Keratinocyte (primary cell): ENCODE measurements at regions not wholly inside any gene's neighbourhood (a gene's known extent, or its start where the extent isn't known, plus 50 kb on each side); places are given as distances from the start of the nearest gene placed in this dataset.

Experiments used
- DNase-seq: peaks from one replicate; pipeline ENCODE4 v3.0.0-alpha.2; 2011; ENCODE audit warnings: low read depth, missing footprints, low spot score
- FAIRE-seq: peaks from 2 replicates; lab custom pipeline; 2011; peaks lifted over from hg19 to GRCh38; lab: Jason Lieb, UNC
- H2AFZ ChIP-seq: 2 replicates; pipeline ENCODE4 v1.6.0; 2012; ENCODE audit warnings: low read length, control low read depth, inconsistent platforms; ENCODE audit not compliant: control insufficient read depth
- H3K27ac ChIP-seq: 2 replicates; pipeline ENCODE4 v1.5.1; 2011; ENCODE audit warnings: low read length; ENCODE audit not compliant: control insufficient read depth, insufficient read depth
- H3K27me3 ChIP-seq: 3 replicates; pipeline ENCODE4 v1.6.0; 2011; ENCODE audit warnings: low read length; ENCODE audit not compliant: control insufficient read depth, insufficient read depth; ENCODE audit errors: extremely low read depth
- H3K36me3 ChIP-seq, 2 experiments: 2 replicates in 1 of 2; 3 replicates in 1 of 2; pipeline ENCODE4 v1.5.1; 2011; ENCODE audit warnings: low read length in 2 of 2, mild to moderate bottlenecking in 1 of 2; ENCODE audit not compliant: control insufficient read depth in 2 of 2, insufficient read depth in 2 of 2; ENCODE audit errors: extremely low read depth in 1 of 2
- H3K4me1 ChIP-seq: 3 replicates; pipeline ENCODE4 v1.5.1; 2011; ENCODE audit warnings: low read length; ENCODE audit not compliant: control insufficient read depth, insufficient read depth; ENCODE audit errors: extremely low read depth
- H3K4me2 ChIP-seq: 3 replicates; pipeline ENCODE4 v1.6.0; 2011; ENCODE audit warnings: low read depth, low read length; ENCODE audit not compliant: control insufficient read depth, insufficient read depth; ENCODE audit errors: extremely low read depth
- H3K4me3 ChIP-seq, 3 experiments: fragments of 200-600 bp in 1 of 3; sonication (generic) in 1 of 3; 2 replicates in 2 of 3; 3 replicates in 1 of 3; pipeline ENCODE4 v1.5.1; 2011 to 2016; ENCODE audit warnings: low read length in 3 of 3, mild to moderate bottlenecking in 3 of 3, control low read depth in 2 of 3, inconsistent platforms in 1 of 3, low read depth in 1 of 3, mixed read lengths in 1 of 3, mixed run types in 1 of 3, moderate library complexity in 1 of 3; ENCODE audit not compliant: control insufficient read depth in 2 of 3, insufficient read depth in 2 of 3; ENCODE audit errors: extremely low read depth in 1 of 3
- H3K79me2 ChIP-seq: 2 replicates; pipeline ENCODE4 v1.6.0; 2012; ENCODE audit warnings: low read length; ENCODE audit not compliant: control insufficient read depth, insufficient read depth
- H3K9ac ChIP-seq: 3 replicates; pipeline ENCODE4 v1.6.0; 2011; ENCODE audit warnings: low read length; ENCODE audit not compliant: control insufficient read depth, insufficient read depth; ENCODE audit errors: extremely low read depth
- H3K9me1 ChIP-seq: 3 replicates; pipeline ENCODE4 v1.6.0; 2011; ENCODE audit warnings: low read length; ENCODE audit not compliant: control insufficient read depth, insufficient read depth; ENCODE audit errors: extremely low read depth
- H3K9me3 ChIP-seq: 2 replicates; pipeline ENCODE4 v1.5.1; 2012; ENCODE audit warnings: low read depth, low read length; ENCODE audit not compliant: control insufficient read depth
- H4K20me1 ChIP-seq: 3 replicates; pipeline ENCODE4 v1.6.0; 2011; ENCODE audit warnings: low read length; ENCODE audit not compliant: control insufficient read depth, insufficient read depth; ENCODE audit errors: extremely low read depth
- EZH2 ChIP-seq: IDR thresholded peaks from one replicate; pipeline ENCODE4 v1.6.1; 2012; ENCODE audit warnings: inconsistent platforms, mild to moderate bottlenecking, low read length, moderate library complexity
- dilution Hi-C: fragments of 300-500 bp; cut with MboI; formaldehyde crosslinking; loops from one replicate; pipeline ENCODE4 v1.7.0; 2020; ENCODE audit warnings: low sequenced_read_pairs; ENCODE audit not compliant: extremely low pct_ligation_motif_present
- TF ChIP-seq, protein P1 (sequence below), 3 experiments: IDR thresholded peaks in 1 of 3; conservative IDR thresholded peaks in 1 of 3; optimal IDR thresholded peaks in 1 of 3; 2 replicates in 2 of 3; 3 replicates in 1 of 3; pipeline versions ENCODE3 to v1.5.1; 2011; ENCODE audit warnings: low read length in 3 of 3, mild to moderate bottlenecking in 3 of 3, moderate library complexity in 2 of 3, control low read depth in 1 of 3, inconsistent platforms in 1 of 3; ENCODE audit not compliant: insufficient read depth in 2 of 3; ENCODE audit errors: extremely low read depth in 1 of 3

DNA sequence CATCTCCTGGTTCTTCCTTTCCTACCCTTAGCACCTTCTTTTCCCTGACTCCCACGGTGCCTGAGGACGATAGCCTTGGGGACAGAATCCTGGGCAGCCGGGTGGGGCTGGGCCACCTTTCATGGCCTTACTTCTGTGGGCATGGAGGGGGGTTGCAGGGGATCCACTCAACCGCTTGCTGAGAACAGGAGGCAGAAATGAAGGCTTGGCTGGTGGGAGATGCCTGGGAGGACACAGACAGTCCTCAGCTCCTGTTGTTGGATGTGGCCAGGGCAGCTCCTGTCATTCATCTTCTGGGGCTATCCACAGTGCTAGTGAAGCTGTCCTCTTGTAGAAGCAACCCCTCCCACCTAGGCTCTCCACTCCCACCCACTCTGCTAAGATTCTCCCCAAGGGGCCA is 95.5 kb upstream of the CELF4 start:
- no peak overlapping the region for H3K4me3 ChIP-seq
- TF ChIP-seq, protein P1, sequence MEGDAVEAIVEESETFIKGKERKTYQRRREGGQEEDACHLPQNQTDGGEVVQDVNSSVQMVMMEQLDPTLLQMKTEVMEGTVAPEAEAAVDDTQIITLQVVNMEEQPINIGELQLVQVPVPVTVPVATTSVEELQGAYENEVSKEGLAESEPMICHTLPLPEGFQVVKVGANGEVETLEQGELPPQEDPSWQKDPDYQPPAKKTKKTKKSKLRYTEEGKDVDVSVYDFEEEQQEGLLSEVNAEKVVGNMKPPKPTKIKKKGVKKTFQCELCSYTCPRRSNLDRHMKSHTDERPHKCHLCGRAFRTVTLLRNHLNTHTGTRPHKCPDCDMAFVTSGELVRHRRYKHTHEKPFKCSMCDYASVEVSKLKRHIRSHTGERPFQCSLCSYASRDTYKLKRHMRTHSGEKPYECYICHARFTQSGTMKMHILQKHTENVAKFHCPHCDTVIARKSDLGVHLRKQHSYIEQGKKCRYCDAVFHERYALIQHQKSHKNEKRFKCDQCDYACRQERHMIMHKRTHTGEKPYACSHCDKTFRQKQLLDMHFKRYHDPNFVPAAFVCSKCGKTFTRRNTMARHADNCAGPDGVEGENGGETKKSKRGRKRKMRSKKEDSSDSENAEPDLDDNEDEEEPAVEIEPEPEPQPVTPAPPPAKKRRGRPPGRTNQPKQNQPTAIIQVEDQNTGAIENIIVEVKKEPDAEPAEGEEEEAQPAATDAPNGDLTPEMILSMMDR (optimal IDR thresholded peaks at IDR 0.05 in 1 of 3, IDR thresholded peaks at IDR 0.05 in 1 of 3, conservative IDR thresholded peaks at IDR 0.05 in 1 of 3; ENCODE audit: extremely low read depth in 1 of 3, insufficient read depth in 2 of 3, low read length in 3 of 3): no peak
- TF ChIP-seq EZH2: no peak
- no peak overlapping the region for H2AFZ ChIP-seq
- FAIRE-seq (no peak), DNase-seq (no peak)
- dilution Hi-C loops: no loop called here
- H3K9ac ChIP-seq: no peak overlapping the region
- no peaks in the 10 kb centered on the region for H3K79me2 ChIP-seq
- H3K9me1 ChIP-seq: no peaks in the 10 kb centered on the region
- H3K27ac ChIP-seq: no peak overlapping the region
- no peaks in the 10 kb centered on the region for H4K20me1 ChIP-seq
- no peaks in the 10 kb centered on the region for H3K9me3 ChIP-seq
- H3K4me2 ChIP-seq: no peak overlapping the region
- H3K36me3 ChIP-seq: no peaks in the 10 kb centered on the region
- H3K4me1 ChIP-seq: no peaks in the 10 kb centered on the region
- no peaks in the 10 kb centered on the region for H3K27me3 ChIP-seq

DNA sequence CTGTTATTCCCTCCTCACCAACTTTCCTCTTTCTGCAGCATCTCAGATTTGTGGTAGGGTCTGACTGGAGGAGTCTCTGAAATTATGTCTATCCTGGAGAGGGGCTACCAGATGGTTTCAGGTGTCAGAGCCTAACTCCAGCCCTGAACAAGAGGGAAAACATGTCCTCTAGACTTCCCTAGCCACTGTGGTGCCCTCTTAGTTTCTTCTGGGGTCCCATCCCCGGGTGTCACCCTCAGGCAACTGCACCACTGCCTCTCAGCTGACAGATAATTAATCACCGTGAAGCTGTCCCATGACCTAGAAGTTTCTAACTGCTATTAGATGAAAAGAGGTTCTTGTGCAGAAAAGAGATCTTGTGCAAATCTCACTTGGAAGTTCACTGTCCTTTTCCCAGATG is 95.1 kb upstream of the CELF4 start:
- no peak for FAIRE-seq
- H3K9me1 ChIP-seq: no peaks in the 10 kb centered on the region
- H3K36me3 ChIP-seq: no peaks in the 10 kb centered on the region
- H3K27ac ChIP-seq: no peak overlapping the region
- TF ChIP-seq, protein P1 (optimal IDR thresholded peaks at IDR 0.05 in 1 of 3, IDR thresholded peaks at IDR 0.05 in 1 of 3, conservative IDR thresholded peaks at IDR 0.05 in 1 of 3; ENCODE audit: extremely low read depth in 1 of 3, insufficient read depth in 2 of 3, low read length in 3 of 3): no peak
- no peak for TF ChIP-seq EZH2
- no peak overlapping the region for H2AFZ ChIP-seq
- no peak overlapping the region for H3K4me2 ChIP-seq
- no peaks in the 10 kb centered on the region for H4K20me1 ChIP-seq
- no peaks in the 10 kb centered on the region for H3K9me3 ChIP-seq
- H3K4me1 ChIP-seq: no peaks in the 10 kb centered on the region
- H3K27me3 ChIP-seq: no peaks in the 10 kb centered on the region
- H3K9ac ChIP-seq: no peak overlapping the region
- no peak overlapping the region for H3K4me3 ChIP-seq
- H3K79me2 ChIP-seq: no peaks in the 10 kb centered on the region
- dilution Hi-C loops: no loop called here
- no peak for DNase-seq
